ENCODE measurements at regions not wholly inside any gene's neighbourhood (a gene's known extent, or its start where the extent isn't known, plus 50 kb on each side); places are given as distances from the start of the nearest gene placed in this dataset.

DNA sequence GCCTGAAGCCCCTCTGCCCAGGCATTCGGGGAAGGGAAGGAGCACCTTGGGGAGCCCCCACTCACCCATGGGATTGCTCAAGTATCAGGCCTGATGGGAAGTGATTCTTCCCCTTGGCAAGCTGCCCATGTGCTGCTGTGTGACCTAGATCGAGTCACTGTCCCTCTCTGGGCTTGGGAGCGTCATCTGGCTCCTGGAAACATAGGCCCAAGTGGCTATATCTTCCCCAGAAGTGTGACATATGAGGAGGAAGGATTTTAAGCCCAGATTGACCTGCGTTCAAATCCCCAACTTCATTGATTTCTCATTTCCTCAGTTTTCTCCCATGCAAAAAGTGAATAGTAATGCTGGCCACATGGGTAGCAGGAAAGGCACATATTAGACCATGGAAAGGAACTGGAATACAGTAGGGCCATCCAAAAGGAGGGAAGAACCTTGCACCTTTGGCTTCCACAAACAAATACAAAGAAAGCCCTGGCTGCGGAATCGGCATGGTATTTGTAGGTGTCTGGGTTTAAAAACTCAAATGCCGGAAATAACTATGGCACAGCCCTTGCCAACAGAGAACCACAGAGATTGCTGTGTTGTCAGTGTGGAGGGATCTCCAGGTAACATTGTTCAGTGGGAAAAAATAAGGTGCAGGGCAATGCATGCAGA is 169.5 kb upstream of the ZMIZ1 start:
- Histone ChIP-seq H3K27ac (no peak overlapping the region), H3K4me1 (peaks cover 6% of the 10 kb centered on the region), H3K4me3 (no peak overlapping the region), H3K9me3 (no peaks in the 10 kb centered on the region), H3K36me3 (no peaks in the 10 kb centered on the region), H3K27me3 (no peaks in the 10 kb centered on the region)
- TF ChIP-seq POLR2AphosphoS5 (IDR thresholded peaks at IDR 0.05) = no peak
- TF ChIP-seq POLR2A (IDR thresholded peaks at IDR 0.05) = no peak
- TF ChIP-seq, protein P1, sequence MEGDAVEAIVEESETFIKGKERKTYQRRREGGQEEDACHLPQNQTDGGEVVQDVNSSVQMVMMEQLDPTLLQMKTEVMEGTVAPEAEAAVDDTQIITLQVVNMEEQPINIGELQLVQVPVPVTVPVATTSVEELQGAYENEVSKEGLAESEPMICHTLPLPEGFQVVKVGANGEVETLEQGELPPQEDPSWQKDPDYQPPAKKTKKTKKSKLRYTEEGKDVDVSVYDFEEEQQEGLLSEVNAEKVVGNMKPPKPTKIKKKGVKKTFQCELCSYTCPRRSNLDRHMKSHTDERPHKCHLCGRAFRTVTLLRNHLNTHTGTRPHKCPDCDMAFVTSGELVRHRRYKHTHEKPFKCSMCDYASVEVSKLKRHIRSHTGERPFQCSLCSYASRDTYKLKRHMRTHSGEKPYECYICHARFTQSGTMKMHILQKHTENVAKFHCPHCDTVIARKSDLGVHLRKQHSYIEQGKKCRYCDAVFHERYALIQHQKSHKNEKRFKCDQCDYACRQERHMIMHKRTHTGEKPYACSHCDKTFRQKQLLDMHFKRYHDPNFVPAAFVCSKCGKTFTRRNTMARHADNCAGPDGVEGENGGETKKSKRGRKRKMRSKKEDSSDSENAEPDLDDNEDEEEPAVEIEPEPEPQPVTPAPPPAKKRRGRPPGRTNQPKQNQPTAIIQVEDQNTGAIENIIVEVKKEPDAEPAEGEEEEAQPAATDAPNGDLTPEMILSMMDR (IDR thresholded peaks at IDR 0.05) = no peak
- no peak for TF ChIP-seq EP300 (IDR thresholded peaks at IDR 0.05)
- 91% methylated on average over 5 of the region's 7 CpGs for WGBS
- peak in 1 of 2 donors; percentile 54 for DNase-seq (ENCODE audit: low spot score in 2 of 2)

DNA sequence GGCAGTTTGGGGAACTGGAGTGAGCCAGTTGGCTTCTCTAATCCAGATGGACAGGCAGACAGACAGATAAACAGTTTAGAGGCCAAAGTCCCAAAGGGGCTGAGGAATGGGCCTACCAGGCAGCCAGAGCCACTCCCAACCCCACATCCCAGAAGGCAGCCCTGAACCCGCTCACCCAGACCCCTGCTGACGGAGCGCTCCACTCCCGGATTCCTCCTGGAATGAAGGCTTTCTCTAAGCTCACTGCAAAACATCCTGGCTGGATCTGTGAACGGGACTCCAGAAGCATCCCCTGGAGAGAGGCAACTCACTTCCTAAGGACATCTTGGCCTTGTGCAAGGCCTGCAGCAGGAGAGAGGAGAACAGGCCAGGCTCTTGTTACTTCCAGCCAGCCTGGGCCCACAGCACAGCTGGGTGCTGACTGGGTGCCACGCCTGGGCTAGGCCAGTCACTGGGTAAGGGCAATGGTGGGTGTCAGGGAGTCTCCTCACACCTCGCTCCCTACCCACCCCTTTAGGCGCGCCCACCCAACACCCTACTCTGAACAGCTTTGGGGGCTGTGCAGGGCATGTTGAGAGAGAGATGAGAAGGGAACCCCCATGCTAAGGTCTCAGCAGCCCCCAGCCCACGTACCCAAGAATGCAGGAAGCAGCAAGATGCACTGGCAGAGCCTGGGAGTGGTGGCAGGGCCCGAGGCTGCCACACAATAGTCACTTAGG is 168.6 kb upstream of the ZMIZ1 start:
- DNase-seq (ENCODE audit: low spot score in 2 of 2) = peak in 1 of 2 donors; percentile 82
- 67% methylated on average over 7 of the region's 11 CpGs for WGBS
- TF ChIP-seq POLR2AphosphoS5 (IDR thresholded peaks at IDR 0.05) (no peak), EP300 (IDR thresholded peaks at IDR 0.05) (no peak), POLR2A (IDR thresholded peaks at IDR 0.05) (no peak)
- TF ChIP-seq, protein P1 (IDR thresholded peaks at IDR 0.05) = no peak

DNA sequence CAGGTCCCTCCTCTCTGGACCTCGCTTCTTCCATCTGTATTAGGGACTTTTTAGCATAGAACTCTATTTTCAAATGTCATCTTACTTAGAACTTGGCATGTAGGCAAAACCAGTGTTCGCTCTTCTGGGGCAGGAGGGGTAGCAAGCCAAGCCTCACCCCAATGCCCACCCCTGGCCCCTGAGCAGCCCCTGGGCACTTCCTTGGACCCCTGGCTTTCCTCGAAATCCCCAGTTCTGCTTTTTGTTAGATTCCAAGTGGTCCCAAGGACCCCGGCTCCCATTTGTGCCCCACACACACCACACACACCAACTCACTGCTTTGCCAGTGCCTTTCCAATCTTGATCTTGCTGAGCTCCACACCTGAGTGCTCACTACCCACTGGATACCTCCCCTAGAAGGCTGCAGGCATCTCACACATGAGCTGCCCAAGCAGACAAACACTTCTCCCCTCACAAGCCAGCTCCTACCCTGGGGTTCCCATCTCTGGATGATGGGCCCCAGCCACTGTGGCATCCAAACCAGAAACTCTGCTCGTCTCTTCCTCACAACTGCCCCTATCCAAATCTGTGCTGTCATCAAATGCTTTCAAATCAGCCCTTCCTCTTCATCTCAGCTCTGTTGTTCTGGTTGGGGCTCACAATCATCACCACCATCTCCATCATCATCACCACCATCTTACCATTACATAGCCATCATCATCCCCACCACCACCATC is 167.9 kb upstream of the ZMIZ1 start:
- no peaks in the 10 kb centered on the region for H3K9me3 ChIP-seq
- H3K4me1 ChIP-seq = peaks cover 6% of the 10 kb centered on the region
- H3K27ac ChIP-seq = no peak overlapping the region
- DNase-seq (ENCODE audit: low spot score in 2 of 2) = peak; percentile 22 to 43
- H3K36me3 ChIP-seq = no peaks in the 10 kb centered on the region
- TF ChIP-seq, protein P1 (IDR thresholded peaks at IDR 0.05) = no peak
- TF ChIP-seq EP300 (IDR thresholded peaks at IDR 0.05) (no peak), POLR2A (IDR thresholded peaks at IDR 0.05) (no peak), POLR2AphosphoS5 (IDR thresholded peaks at IDR 0.05) (no peak)
- H3K4me3 ChIP-seq = no peak overlapping the region
- WGBS = 95% methylated on average over 5 of the region's 5 CpGs
- H3K27me3 ChIP-seq = no peaks in the 10 kb centered on the region

More for the DNA sequence above, 168.6 kb upstream of the ZMIZ1 start:
- Histone ChIP-seq H3K4me3 (no peak overlapping the region), H3K4me1 (peaks cover 6% of the 10 kb centered on the region), H3K27me3 (no peaks in the 10 kb centered on the region), H3K36me3 (no peaks in the 10 kb centered on the region), H3K27ac (no peak overlapping the region), H3K9me3 (no peaks in the 10 kb centered on the region)

DNA sequence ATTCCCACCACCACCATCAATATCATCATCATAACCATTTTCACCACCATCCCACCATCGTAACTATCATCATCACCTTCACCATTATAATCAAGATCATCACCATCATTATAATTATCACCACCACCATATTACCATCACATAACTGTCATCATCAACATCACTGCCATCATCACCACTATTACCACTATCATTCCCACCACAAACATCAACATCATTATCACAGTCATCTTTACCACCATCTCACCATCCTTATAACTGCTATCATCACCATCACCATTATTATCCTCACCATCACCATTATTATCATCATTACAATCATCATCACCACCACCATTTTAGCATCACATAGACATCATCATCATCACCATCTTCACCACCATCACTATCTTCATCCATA is 167.1 kb upstream of the ZMIZ1 start:
- Histone ChIP-seq H3K4me3 (no peak overlapping the region), H3K27me3 (no peaks in the 10 kb centered on the region), H3K36me3 (no peaks in the 10 kb centered on the region), H3K9me3 (no peaks in the 10 kb centered on the region), H3K4me1 (peaks cover 6% of the 10 kb centered on the region), H3K27ac (no peak overlapping the region)
- TF ChIP-seq POLR2AphosphoS5 (IDR thresholded peaks at IDR 0.05) = no peak
- DNase-seq (ENCODE audit: low spot score in 2 of 2) = no peak
- 100% methylated on average over 1 of the region's 1 CpG for WGBS

DNA sequence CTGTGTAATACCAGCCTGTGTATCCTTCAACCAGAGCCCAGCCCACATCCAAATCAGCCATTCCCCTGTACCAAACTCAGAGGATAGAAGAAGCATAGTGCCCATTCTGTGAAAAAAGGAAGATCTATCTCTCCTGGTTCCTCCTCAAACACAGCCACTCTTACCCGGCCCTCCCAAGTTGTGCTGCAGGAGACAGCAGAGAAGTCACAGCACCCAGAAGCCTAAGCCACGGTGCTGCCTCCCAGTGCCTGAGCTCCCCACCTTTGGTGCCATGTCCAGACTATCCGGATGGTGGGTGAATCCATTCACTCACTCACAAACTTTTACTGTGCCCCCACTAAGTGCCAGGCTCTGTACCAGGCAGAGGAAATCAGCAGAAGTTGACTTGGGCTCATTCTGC is 166.0 kb upstream of the ZMIZ1 start:
- Histone ChIP-seq H3K27me3 (no peaks in the 10 kb centered on the region), H3K36me3 (no peaks in the 10 kb centered on the region), H3K27ac (no peak overlapping the region), H3K4me3 (no peak overlapping the region), H3K4me1 (peaks cover 6% of the 10 kb centered on the region), H3K9me3 (no peaks in the 10 kb centered on the region)
- WGBS = 85% methylated on average over 3 of the region's 3 CpGs
- TF ChIP-seq POLR2AphosphoS5 (IDR thresholded peaks at IDR 0.05) = no peak
- no peak for TF ChIP-seq POLR2A (IDR thresholded peaks at IDR 0.05)
- TF ChIP-seq, protein P1 (IDR thresholded peaks at IDR 0.05) = no peak
- no peak for TF ChIP-seq EP300 (IDR thresholded peaks at IDR 0.05)
- peak; percentile 37 to 56 for DNase-seq (ENCODE audit: low spot score in 2 of 2)

All from suprapubic skin (tissue), 4 donors.